Kidney (tissue), 13 donors: ENCODE measurements at regions not wholly inside any gene's neighbourhood (a gene's known extent, or its start where the extent isn't known, plus 50 kb on each side); places are given as distances from the start of the nearest gene placed in this dataset.

Experiments used
- DNase-seq, 5 donors: peaks; one replicate each; pipeline ENCODE4 v3.0.0-alpha.2; 2013 to 2020
- FAIRE-seq: peaks from 2 replicates; lab custom pipeline; 2012; peaks lifted over from hg19 to GRCh38; lab: Jason Lieb, UNC
- H3K27ac ChIP-seq, 2 donors: one replicate each; pipeline ENCODE4 v1.7.0; 2013; ENCODE audit warnings: low read depth in 2 of 2, low read length in 2 of 2, inconsistent platforms in 1 of 2
- H3K27me3 ChIP-seq: one replicate; pipeline ENCODE4 v1.7.1; 2013; ENCODE audit warnings: low read length, inconsistent platforms; ENCODE audit not compliant: control insufficient read depth, insufficient read depth
- H3K36me3 ChIP-seq, 3 donors: one replicate each; pipeline versions ENCODE4 v1.7.0 to v1.7.1; 2013; ENCODE audit warnings: low read length in 3 of 3, control low read depth in 1 of 3, inconsistent platforms in 1 of 3; ENCODE audit not compliant: insufficient read depth in 3 of 3, control insufficient read depth in 2 of 3
- H3K4me1 ChIP-seq, 3 donors: one replicate each; pipeline versions ENCODE4 v1.7.0 to v1.7.1; 2013; ENCODE audit warnings: low read length in 3 of 3, inconsistent platforms in 1 of 3, low read depth in 1 of 3; ENCODE audit not compliant: control insufficient read depth in 2 of 3, insufficient read depth in 2 of 3
- H3K4me3 ChIP-seq, 3 donors: one replicate each; pipeline versions ENCODE4 v1.7.0 to v1.8.1; 2013; ENCODE audit warnings: low read length in 3 of 3, control low read depth in 1 of 3, inconsistent platforms in 1 of 3
- H3K9ac ChIP-seq, 3 donors: one replicate each; pipeline versions ENCODE4 v1.7.0 to v1.7.1; 2013; ENCODE audit warnings: low read length in 3 of 3, control low read depth in 1 of 3, inconsistent platforms in 1 of 3
- H3K9me3 ChIP-seq, 3 donors: one replicate each; pipeline versions ENCODE4 v1.7.0 to v1.7.1; 2013; ENCODE audit warnings: low read length in 3 of 3, control low read depth in 1 of 3, inconsistent platforms in 1 of 3; ENCODE audit not compliant: control insufficient read depth in 2 of 3, insufficient read depth in 1 of 3
- intact Hi-C: fragments of 100-400 bp; cut with DNase I; formaldehyde crosslinking; loops from one replicate; pipeline ENCODE4 v1.11.1; 2022
- TF ChIP-seq, protein P1 (sequence below): IDR thresholded peaks from 3 replicates; pipeline ENCODE4 v1.5.1; 2012; ENCODE audit warnings: mild to moderate bottlenecking, moderate library complexity, borderline replicate concordance; ENCODE audit not compliant: insufficient read depth; ENCODE audit errors: extremely low read depth
- donor health status: control.
- donor health status: control.
- donor health status: control.
- donor health status: control.
- donor health status: control.
- donor health status: DM: yes; HTN: yes; CAD: no.
- donor health status: Normal renal cell carcinoma (clear cell type).

GRCh38 chr18:21991081-21991534, 178.3 kb upstream of the GATA6 start:
- FAIRE-seq, result no peak
- TF ChIP-seq, protein P1, sequence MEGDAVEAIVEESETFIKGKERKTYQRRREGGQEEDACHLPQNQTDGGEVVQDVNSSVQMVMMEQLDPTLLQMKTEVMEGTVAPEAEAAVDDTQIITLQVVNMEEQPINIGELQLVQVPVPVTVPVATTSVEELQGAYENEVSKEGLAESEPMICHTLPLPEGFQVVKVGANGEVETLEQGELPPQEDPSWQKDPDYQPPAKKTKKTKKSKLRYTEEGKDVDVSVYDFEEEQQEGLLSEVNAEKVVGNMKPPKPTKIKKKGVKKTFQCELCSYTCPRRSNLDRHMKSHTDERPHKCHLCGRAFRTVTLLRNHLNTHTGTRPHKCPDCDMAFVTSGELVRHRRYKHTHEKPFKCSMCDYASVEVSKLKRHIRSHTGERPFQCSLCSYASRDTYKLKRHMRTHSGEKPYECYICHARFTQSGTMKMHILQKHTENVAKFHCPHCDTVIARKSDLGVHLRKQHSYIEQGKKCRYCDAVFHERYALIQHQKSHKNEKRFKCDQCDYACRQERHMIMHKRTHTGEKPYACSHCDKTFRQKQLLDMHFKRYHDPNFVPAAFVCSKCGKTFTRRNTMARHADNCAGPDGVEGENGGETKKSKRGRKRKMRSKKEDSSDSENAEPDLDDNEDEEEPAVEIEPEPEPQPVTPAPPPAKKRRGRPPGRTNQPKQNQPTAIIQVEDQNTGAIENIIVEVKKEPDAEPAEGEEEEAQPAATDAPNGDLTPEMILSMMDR, result no peak
- H3K27ac ChIP-seq, result no peak overlapping the region

DNA sequence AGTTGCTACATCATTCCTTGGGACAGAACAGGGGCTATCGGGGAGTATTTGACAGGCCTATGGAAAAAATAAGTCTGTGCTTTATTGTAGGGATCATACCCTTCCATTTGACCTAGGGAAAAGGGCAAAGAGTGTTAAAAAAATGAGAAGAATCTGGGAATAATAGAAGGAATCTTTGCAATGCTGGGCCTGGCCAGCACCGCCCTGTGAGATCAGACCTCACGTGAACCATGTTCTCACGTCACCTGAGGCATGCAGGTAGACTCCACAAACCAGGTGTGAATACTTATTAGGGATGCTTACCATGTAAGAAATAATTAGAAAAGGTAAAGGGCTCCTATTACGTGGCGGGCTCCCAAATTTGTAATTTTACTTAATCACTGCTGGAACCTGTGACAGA, 177.5 kb upstream of the GATA6 start:
- Histone ChIP-seq H3K36me3 (no peaks in the 10 kb centered on the region), H3K27me3 (no peaks in the 10 kb centered on the region), H3K27ac (no peak overlapping the region), H3K9me3 (no peaks in the 10 kb centered on the region), H3K4me1 (no peaks in the 10 kb centered on the region), H3K9ac (no peak overlapping the region), H3K4me3 (no peak overlapping the region)
- TF ChIP-seq, protein P1, result no peak
- no peak for FAIRE-seq
- no peak for DNase-seq
- intact Hi-C loops, result no loop called here

More at GRCh38 chr18:21991081-21991534, 178.3 kb upstream of the GATA6 start:
- H3K9ac ChIP-seq, result no peak overlapping the region
- H3K4me3 ChIP-seq, result no peak overlapping the region
- no peaks in the 10 kb centered on the region for H3K4me1 ChIP-seq
- intact Hi-C loops, result no loop called here
- no peaks in the 10 kb centered on the region for H3K36me3 ChIP-seq
- no peaks in the 10 kb centered on the region for H3K9me3 ChIP-seq
- no peaks in the 10 kb centered on the region for H3K27me3 ChIP-seq
- DNase-seq, result no peak

DNA sequence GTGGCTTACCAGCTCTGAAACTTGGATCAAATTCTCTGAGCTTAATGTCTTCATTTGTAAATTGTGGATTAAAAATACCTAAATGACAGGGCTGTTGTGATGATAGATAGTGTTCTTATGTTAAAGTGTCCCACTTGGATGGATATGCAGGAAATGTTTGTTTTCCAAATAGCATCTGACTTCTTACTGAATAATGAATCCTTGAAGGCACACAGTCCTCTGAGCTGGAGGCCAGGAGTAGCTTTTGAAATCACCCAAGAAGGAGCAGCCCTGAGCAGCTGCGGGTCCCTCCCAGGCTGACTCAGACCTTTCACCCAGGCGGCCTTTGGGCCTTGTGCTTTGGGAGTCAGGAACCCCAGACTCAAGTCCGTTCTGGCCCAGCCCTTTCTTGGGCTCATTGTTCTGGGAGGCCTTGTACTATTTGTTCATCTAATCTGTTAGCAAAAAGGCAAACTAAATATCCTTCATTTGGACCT, 173.0 kb upstream of the GATA6 start:
- Histone ChIP-seq H3K4me1 (no peaks in the 10 kb centered on the region), H3K9me3 (no peaks in the 10 kb centered on the region), H3K27me3 (no peaks in the 10 kb centered on the region), H3K36me3 (no peaks in the 10 kb centered on the region), H3K4me3 (no peak overlapping the region), H3K9ac (no peak overlapping the region), H3K27ac (no peak overlapping the region)
- intact Hi-C loops, result no loop called here
- FAIRE-seq, result no peak
- TF ChIP-seq, protein P1, result no peak
- peak in 2 of 5 donors; percentile 50 to 82 for DNase-seq
